A549 (cell line): ENCODE measurements at regions not wholly inside any gene's neighbourhood (a gene's known extent, or its start where the extent isn't known, plus 50 kb on each side); places are given as distances from the start of the nearest gene placed in this dataset.
"Not testable (repeated sequence)": the region's sequence is repeated elsewhere in the genome, so short reads cannot be mapped to it uniquely, and the experiment has no call there.

Experiments used
- BHLHE40 ChIP-seq: IDR thresholded peaks from 2 replicates; pipeline ENCODE4 v1.6.1; 2012; ENCODE audit warnings: low read depth, low read length, inconsistent platforms
- CBX8 ChIP-seq: fragments of 200-600 bp; sonication (generic); IDR thresholded peaks from 2 replicates; pipeline ENCODE4 v1.6.1; 2016
- HEYL ChIP-seq: fragments of 250-450 bp; sonication (Bioruptor Pico); IDR thresholded peaks from 2 replicates; pipeline ENCODE4 v1.8.0; 2021; ENCODE audit warnings: mild to moderate bottlenecking, moderate library complexity
- MAFK ChIP-seq: fragments of 450-650 bp; IDR thresholded peaks from 2 replicates; pipeline ENCODE4 v1.6.1; 2014; ENCODE audit not compliant: partially characterized antibody
- POLR2A ChIP-seq: IDR thresholded peaks from 2 replicates; pipeline ENCODE4 v1.6.1; 2012; ENCODE audit warnings: mild to moderate bottlenecking, low read length
- TF ChIP-seq, protein P1 (sequence below): fragments of 150-350 bp; IDR thresholded peaks from 2 replicates; pipeline ENCODE4 v1.6.1; 2014; ENCODE audit warnings: low read depth, mild to moderate bottlenecking, low read length
- TF ChIP-seq, protein P2 (sequence below): fragments of >200 bp; sonication (Bioruptor Twin); formaldehyde crosslinking; IDR thresholded peaks from 3 replicates; pipeline ENCODE4 v1.5.1; 2016

DNA sequence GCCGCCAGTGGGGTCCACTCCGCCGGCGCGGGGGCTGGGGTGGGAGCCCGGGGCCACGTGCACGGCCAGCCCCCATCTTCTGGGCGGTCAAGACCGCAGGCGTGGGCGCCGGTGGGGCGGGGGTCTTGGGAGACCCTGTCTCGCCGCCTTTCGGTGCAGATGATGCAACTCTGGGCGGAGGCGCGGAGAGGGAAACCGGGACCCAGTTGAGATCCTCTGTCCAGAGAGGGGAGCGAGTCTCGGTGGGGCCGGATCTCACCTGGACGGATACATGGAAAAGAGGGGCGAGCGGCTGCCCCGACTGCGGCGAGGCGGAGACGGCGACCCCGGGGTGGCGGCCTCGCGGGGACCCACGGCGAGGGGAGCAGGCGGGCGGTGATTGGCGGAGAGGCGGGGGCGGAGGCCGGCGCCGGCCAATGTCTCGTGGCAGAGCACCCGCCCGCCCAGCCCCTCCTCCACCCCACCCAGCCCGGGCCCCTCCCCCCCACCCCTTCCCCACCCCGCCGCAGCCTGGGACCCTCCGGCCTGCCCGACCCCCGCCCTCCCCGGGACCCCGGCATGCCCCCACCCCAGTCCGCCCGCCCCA, 4054.1 kb upstream of the TPTE start:
- TF ChIP-seq POLR2A; CBX8; MAFK; HEYL (CRISPR knock-in tag); BHLHE40: not testable (repeated sequence)
- TF ChIP-seq, protein P1, sequence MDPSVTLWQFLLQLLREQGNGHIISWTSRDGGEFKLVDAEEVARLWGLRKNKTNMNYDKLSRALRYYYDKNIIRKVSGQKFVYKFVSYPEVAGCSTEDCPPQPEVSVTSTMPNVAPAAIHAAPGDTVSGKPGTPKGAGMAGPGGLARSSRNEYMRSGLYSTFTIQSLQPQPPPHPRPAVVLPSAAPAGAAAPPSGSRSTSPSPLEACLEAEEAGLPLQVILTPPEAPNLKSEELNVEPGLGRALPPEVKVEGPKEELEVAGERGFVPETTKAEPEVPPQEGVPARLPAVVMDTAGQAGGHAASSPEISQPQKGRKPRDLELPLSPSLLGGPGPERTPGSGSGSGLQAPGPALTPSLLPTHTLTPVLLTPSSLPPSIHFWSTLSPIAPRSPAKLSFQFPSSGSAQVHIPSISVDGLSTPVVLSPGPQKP, result not testable (repeated sequence)
- TF ChIP-seq, protein P2, sequence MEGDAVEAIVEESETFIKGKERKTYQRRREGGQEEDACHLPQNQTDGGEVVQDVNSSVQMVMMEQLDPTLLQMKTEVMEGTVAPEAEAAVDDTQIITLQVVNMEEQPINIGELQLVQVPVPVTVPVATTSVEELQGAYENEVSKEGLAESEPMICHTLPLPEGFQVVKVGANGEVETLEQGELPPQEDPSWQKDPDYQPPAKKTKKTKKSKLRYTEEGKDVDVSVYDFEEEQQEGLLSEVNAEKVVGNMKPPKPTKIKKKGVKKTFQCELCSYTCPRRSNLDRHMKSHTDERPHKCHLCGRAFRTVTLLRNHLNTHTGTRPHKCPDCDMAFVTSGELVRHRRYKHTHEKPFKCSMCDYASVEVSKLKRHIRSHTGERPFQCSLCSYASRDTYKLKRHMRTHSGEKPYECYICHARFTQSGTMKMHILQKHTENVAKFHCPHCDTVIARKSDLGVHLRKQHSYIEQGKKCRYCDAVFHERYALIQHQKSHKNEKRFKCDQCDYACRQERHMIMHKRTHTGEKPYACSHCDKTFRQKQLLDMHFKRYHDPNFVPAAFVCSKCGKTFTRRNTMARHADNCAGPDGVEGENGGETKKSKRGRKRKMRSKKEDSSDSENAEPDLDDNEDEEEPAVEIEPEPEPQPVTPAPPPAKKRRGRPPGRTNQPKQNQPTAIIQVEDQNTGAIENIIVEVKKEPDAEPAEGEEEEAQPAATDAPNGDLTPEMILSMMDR, result not testable (repeated sequence)
